Smooth muscle cell (in vitro differentiated cells): ENCODE measurements at regions not wholly inside any gene's neighbourhood (a gene's known extent, or its start where the extent isn't known, plus 50 kb on each side); places are given as distances from the start of the nearest gene placed in this dataset.

Source experiments
- DNase-seq: peaks from one replicate; lab custom pipeline; 2025; ENCODE audit not compliant: unreplicated experiment; lab: John Stamatoyannopoulos, UW
- H2AFZ ChIP-seq: fragments of 200-600 bp; sonication (generic); 2 replicates; pipeline ENCODE4 v1.6.0; 2016; ENCODE audit warnings: antibody characterized with exemption, low read depth, mild to moderate bottlenecking
- H3F3A ChIP-seq: fragments of 200-600 bp; sonication (generic); 2 replicates; pipeline ENCODE4 v1.6.0; 2017; ENCODE audit warnings: antibody characterized with exemption, low read depth
- H3K27ac ChIP-seq: fragments of 200-600 bp; sonication (generic); 2 replicates; pipeline ENCODE4 v1.5.1; 2016; ENCODE audit warnings: low read depth, mild to moderate bottlenecking
- H3K27me3 ChIP-seq: fragments of 200-600 bp; sonication (generic); 2 replicates; pipeline ENCODE4 v1.6.1; 2016; ENCODE audit warnings: low read depth, mild to moderate bottlenecking
- H3K36me3 ChIP-seq: fragments of 200-600 bp; sonication (generic); 2 replicates; pipeline ENCODE4 v1.5.1; 2016; ENCODE audit warnings: low read depth
- H3K4me1 ChIP-seq: fragments of 200-600 bp; sonication (generic); 2 replicates; pipeline ENCODE4 v1.5.1; 2016; ENCODE audit warnings: low read depth
- H3K4me2 ChIP-seq: fragments of 200-600 bp; sonication (generic); 2 replicates; pipeline ENCODE4 v1.6.0; 2016; ENCODE audit warnings: mild to moderate bottlenecking
- H3K4me3 ChIP-seq: fragments of 200-600 bp; sonication (generic); 2 replicates; pipeline ENCODE4 v1.5.1; 2016; ENCODE audit warnings: mild to moderate bottlenecking
- H3K79me2 ChIP-seq: fragments of 200-600 bp; sonication (generic); 2 replicates; pipeline ENCODE4 v1.6.0; 2016; ENCODE audit warnings: low read depth, mild to moderate bottlenecking
- H3K9ac ChIP-seq: fragments of 200-600 bp; sonication (generic); 2 replicates; pipeline ENCODE4 v1.6.0; 2016; ENCODE audit warnings: low read depth
- H3K9me3 ChIP-seq: fragments of 200-600 bp; sonication (generic); replicated peaks from 2 replicates; pipeline ENCODE4 v1.5.1; 2016; ENCODE audit warnings: low read depth
- H4K20me1 ChIP-seq: fragments of 200-600 bp; sonication (generic); 2 replicates; pipeline ENCODE4 v1.6.0; 2016; ENCODE audit warnings: low read depth
- CTCF ChIP-seq: fragments of 200-600 bp; sonication (generic); IDR thresholded peaks from 2 replicates; pipeline ENCODE4 v1.5.1; 2017; ENCODE audit warnings: borderline replicate concordance, mild to moderate bottlenecking, antibody characterized with exemption; ENCODE audit not compliant: insufficient read depth, poor library complexity, severe bottlenecking
- WGBS: methylation state at CpG from one replicate; pipeline ENCODE4 v1.1.7; 2016; ENCODE audit warnings: low lambda C conversion rate; 5-methylcytosine and 5-hydroxymethylcytosine counted together

- Histone ChIP-seq H3K4me2 (no peak overlapping the region), H3K4me1 (peaks cover 5% of the 10 kb centered on the region), H3K4me3 (no peak overlapping the region), H3K36me3 (no peaks in the 10 kb centered on the region), H3K9ac (no peak overlapping the region), H3K27ac (no peak overlapping the region), H4K20me1 (no peaks in the 10 kb centered on the region), H3F3A (no peaks in the 10 kb centered on the region), H3K79me2 (no peaks in the 10 kb centered on the region), H2AFZ (no peak overlapping the region), H3K9me3 (no peaks in the 10 kb centered on the region), H3K27me3 (peaks cover 36% of the 10 kb centered on the region)
- no peak for TF ChIP-seq CTCF
- 32% methylated on average over 2 of the region's 2 CpGs for WGBS
- no peak for DNase-seq
Measured at GRCh38 chr12:114272071-114272470, 133.9 kb downstream of the TBX5 start.

DNA sequence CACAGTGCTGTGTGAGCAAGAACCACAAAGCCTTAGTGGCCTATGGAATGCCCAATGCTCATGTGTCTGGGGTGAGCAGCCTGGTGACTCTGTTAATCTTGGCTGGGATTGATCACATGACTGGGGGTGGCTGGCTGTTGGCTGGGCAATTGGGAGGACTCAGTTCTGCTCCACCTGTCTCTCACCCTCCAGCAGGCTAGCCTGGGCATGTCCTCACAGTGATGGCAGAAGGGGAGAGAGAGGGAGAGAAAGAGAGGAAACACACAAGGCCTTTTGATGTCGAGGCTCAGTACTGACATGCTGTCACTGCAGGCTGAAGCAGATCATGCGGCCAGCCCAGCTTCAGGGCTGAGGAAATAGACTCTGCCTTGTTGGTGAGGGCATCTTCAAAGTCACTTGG is 136.8 kb downstream of the TBX5 start:
- no peak for TF ChIP-seq CTCF
- Histone ChIP-seq H3K4me2 (no peak overlapping the region), H3K27me3 (peaks cover 36% of the 10 kb centered on the region), H4K20me1 (no peaks in the 10 kb centered on the region), H3K27ac (no peak overlapping the region), H3K79me2 (no peaks in the 10 kb centered on the region), H2AFZ (no peak overlapping the region), H3K36me3 (no peaks in the 10 kb centered on the region), H3F3A (no peaks in the 10 kb centered on the region), H3K9ac (no peak overlapping the region), H3K4me1 (no peaks in the 10 kb centered on the region), H3K9me3 (no peaks in the 10 kb centered on the region), H3K4me3 (no peak overlapping the region)
- no peak for DNase-seq
- WGBS = 81% methylated on average over 2 of the region's 2 CpGs

DNA sequence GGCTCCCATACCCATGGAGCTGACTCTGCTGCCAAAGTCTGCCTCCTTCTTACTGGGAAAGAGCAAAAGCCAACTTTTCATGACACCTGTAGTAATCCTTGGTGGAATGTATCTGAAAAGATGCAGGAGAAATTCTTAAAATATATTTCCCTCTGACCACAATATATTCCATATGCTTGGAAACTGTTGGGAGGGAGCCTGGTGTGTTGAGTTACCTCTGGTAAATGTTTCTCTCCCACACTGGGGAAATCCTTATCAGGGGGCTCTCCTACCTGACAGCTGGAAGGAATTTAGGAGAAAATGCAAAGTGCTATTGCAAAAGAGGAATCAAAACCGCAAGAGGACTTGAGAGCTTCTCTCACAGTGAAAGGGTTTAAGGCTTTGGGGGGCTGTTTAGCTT is 139.4 kb downstream of the TBX5 start:
- DNase-seq = no peak
- no peak overlapping the region for H3K4me3 ChIP-seq
- 75% methylated on average over 1 of the region's 1 CpG for WGBS
- peaks cover 30% of the 10 kb centered on the region for H3K27me3 ChIP-seq
- H3K9ac ChIP-seq = no peak overlapping the region
- no peaks in the 10 kb centered on the region for H3F3A ChIP-seq
- TF ChIP-seq CTCF = no peak
- no peaks in the 10 kb centered on the region for H3K9me3 ChIP-seq
- H2AFZ ChIP-seq = no peak overlapping the region
- no peak overlapping the region for H3K27ac ChIP-seq
- no peaks in the 10 kb centered on the region for H3K79me2 ChIP-seq
- no peaks in the 10 kb centered on the region for H3K36me3 ChIP-seq
- no peaks in the 10 kb centered on the region for H4K20me1 ChIP-seq
- H3K4me1 ChIP-seq = no peaks in the 10 kb centered on the region
- H3K4me2 ChIP-seq = no peak overlapping the region

DNA sequence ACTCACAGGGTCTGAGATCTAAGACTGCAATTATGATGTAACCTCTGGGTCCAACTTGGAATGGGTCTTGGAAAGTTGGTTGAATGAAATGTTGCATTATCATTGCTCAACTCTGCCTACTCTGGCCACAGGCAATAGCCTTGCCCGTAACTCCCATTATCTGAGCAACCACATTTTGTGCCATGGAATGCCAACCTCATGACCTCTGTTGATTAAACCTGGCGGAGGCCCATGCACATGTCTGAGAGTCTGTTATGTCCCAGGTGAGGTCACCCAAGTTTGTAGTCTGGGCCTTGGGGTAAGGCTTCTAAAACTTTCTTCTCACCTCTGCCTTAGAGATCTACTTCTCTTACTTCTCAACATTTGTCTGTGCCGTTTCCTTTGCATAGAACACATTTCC is 140.9 kb downstream of the TBX5 start:
- Histone ChIP-seq H3K36me3 (no peaks in the 10 kb centered on the region), H3K79me2 (no peaks in the 10 kb centered on the region), H3K4me1 (no peaks in the 10 kb centered on the region), H3K9ac (no peak overlapping the region), H4K20me1 (no peaks in the 10 kb centered on the region), H3K27me3 (peaks cover 17% of the 10 kb centered on the region), H3F3A (no peaks in the 10 kb centered on the region), H2AFZ (no peak overlapping the region), H3K9me3 (no peaks in the 10 kb centered on the region), H3K27ac (no peak overlapping the region), H3K4me3 (no peak overlapping the region), H3K4me2 (no peak overlapping the region)
- TF ChIP-seq CTCF = no peak
- WGBS = 97% methylated on average over 3 of the region's 3 CpGs
- no peak for DNase-seq
